H1 (cell line): ENCODE measurements at regions not wholly inside any gene's neighbourhood (a gene's known extent, or its start where the extent isn't known, plus 50 kb on each side); places are given as distances from the start of the nearest gene placed in this dataset.

ENCODE experiments used
- TF ChIP-seq, protein P1 (sequence below): fragments of 300-600 bp; sonication (generic); IDR thresholded peaks from 2 replicates; pipeline ENCODE4 v1.7.1; 2012; ENCODE audit warnings: low read length, moderate library complexity, mild to moderate bottlenecking, inconsistent platforms; ENCODE audit not compliant: insufficient replicate concordance

DNA sequence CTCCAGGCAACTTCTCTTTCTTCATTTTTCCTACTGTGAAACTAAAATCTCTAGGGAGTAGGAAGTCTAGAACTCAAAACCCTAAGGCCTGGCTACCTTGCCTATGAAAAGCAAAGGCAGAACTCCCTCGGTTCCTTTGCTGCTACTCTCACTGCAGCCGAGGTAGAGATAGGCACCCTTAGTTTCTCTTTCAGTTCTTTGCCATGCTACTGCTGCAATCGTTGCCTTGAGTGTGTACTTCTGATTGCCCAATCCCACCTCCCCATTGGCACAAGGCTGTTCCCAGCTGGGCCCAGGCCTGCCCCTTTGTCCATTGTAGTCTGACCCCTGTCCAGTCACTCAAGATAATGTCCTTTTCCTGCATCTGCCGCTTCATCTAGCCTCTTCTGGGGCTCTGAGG lies 92.3 kb upstream of the MRPS22 start (continued):
- TF ChIP-seq, protein P1, sequence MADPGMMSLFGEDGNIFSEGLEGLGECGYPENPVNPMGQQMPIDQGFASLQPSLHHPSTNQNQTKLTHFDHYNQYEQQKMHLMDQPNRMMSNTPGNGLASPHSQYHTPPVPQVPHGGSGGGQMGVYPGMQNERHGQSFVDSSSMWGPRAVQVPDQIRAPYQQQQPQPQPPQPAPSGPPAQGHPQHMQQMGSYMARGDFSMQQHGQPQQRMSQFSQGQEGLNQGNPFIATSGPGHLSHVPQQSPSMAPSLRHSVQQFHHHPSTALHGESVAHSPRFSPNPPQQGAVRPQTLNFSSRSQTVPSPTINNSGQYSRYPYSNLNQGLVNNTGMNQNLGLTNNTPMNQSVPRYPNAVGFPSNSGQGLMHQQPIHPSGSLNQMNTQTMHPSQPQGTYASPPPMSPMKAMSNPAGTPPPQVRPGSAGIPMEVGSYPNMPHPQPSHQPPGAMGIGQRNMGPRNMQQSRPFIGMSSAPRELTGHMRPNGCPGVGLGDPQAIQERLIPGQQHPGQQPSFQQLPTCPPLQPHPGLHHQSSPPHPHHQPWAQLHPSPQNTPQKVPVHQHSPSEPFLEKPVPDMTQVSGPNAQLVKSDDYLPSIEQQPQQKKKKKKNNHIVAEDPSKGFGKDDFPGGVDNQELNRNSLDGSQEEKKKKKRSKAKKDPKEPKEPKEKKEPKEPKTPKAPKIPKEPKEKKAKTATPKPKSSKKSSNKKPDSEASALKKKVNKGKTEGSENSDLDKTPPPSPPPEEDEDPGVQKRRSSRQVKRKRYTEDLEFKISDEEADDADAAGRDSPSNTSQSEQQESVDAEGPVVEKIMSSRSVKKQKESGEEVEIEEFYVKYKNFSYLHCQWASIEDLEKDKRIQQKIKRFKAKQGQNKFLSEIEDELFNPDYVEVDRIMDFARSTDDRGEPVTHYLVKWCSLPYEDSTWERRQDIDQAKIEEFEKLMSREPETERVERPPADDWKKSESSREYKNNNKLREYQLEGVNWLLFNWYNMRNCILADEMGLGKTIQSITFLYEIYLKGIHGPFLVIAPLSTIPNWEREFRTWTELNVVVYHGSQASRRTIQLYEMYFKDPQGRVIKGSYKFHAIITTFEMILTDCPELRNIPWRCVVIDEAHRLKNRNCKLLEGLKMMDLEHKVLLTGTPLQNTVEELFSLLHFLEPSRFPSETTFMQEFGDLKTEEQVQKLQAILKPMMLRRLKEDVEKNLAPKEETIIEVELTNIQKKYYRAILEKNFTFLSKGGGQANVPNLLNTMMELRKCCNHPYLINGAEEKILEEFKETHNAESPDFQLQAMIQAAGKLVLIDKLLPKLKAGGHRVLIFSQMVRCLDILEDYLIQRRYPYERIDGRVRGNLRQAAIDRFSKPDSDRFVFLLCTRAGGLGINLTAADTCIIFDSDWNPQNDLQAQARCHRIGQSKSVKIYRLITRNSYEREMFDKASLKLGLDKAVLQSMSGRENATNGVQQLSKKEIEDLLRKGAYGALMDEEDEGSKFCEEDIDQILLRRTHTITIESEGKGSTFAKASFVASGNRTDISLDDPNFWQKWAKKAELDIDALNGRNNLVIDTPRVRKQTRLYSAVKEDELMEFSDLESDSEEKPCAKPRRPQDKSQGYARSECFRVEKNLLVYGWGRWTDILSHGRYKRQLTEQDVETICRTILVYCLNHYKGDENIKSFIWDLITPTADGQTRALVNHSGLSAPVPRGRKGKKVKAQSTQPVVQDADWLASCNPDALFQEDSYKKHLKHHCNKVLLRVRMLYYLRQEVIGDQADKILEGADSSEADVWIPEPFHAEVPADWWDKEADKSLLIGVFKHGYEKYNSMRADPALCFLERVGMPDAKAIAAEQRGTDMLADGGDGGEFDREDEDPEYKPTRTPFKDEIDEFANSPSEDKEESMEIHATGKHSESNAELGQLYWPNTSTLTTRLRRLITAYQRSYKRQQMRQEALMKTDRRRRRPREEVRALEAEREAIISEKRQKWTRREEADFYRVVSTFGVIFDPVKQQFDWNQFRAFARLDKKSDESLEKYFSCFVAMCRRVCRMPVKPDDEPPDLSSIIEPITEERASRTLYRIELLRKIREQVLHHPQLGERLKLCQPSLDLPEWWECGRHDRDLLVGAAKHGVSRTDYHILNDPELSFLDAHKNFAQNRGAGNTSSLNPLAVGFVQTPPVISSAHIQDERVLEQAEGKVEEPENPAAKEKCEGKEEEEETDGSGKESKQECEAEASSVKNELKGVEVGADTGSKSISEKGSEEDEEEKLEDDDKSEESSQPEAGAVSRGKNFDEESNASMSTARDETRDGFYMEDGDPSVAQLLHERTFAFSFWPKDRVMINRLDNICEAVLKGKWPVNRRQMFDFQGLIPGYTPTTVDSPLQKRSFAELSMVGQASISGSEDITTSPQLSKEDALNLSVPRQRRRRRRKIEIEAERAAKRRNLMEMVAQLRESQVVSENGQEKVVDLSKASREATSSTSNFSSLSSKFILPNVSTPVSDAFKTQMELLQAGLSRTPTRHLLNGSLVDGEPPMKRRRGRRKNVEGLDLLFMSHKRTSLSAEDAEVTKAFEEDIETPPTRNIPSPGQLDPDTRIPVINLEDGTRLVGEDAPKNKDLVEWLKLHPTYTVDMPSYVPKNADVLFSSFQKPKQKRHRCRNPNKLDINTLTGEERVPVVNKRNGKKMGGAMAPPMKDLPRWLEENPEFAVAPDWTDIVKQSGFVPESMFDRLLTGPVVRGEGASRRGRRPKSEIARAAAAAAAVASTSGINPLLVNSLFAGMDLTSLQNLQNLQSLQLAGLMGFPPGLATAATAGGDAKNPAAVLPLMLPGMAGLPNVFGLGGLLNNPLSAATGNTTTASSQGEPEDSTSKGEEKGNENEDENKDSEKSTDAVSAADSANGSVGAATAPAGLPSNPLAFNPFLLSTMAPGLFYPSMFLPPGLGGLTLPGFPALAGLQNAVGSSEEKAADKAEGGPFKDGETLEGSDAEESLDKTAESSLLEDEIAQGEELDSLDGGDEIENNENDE, result no peak
